DND-41 (cell line): ENCODE measurements at regions not wholly inside any gene's neighbourhood (a gene's known extent, or its start where the extent isn't known, plus 50 kb on each side); places are given as distances from the start of the nearest gene placed in this dataset.

ENCODE experiments used
- CTCF ChIP-seq: IDR thresholded peaks from 2 replicates; pipeline ENCODE4 v1.5.1; 2012; ENCODE audit warnings: borderline replicate concordance, low read length, moderate library complexity, mild to moderate bottlenecking; ENCODE audit not compliant: poor library complexity, severe bottlenecking; ENCODE audit errors: extremely low read depth
- EZH2 ChIP-seq: IDR thresholded peaks from 3 replicates; pipeline ENCODE4 v1.6.1; 2012; ENCODE audit warnings: borderline replicate concordance, low read depth, mild to moderate bottlenecking, moderate library complexity, low read length, inconsistent platforms; ENCODE audit not compliant: severe bottlenecking

DNA sequence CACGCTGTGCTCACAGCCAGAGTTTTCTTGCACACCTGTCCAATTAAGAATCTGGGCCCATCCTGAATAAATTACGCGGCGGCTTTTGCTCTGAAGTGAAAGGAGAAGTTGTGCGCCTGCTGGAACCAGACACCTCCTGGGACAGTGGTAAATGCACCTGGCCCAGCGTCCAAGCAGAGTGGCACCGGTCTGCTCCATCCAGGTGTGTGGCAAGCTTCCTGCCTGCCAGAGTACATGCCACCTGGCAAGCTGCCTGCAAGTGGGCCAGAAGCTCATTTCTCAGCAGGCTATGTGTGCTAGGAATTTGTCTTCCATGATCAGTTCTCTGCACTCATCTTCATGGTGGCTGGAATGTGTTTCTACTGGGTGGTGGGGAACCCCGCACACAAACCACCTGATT, 660.6 kb downstream of the ETS1 start:
- TF ChIP-seq CTCF = no peak
- no peak for TF ChIP-seq EZH2
